Esophagus squamous epithelium (tissue), 4 donors: ENCODE measurements at regions not wholly inside any gene's neighbourhood (a gene's known extent, or its start where the extent isn't known, plus 50 kb on each side); places are given as distances from the start of the nearest gene placed in this dataset.

Experiments used
- CTCF ChIP-seq, 6 experiments: fragments of 450-650 bp in 4 of 6; fragments of 200-600 bp in 2 of 6; sonication (generic) in 2 of 6; IDR thresholded peaks; one replicate each; pipeline ENCODE4 v1.5.1; 2016 to 2019; ENCODE audit warnings: antibody characterized with exemption in 6 of 6, mild to moderate bottlenecking in 4 of 6, moderate library complexity in 4 of 6
- POLR2A ChIP-seq, 4 donors: fragments of 450-650 bp; IDR thresholded peaks; one replicate each; pipeline ENCODE4 v1.6.1; 2017; ENCODE audit warnings: antibody characterized with exemption in 4 of 4, mild to moderate bottlenecking in 4 of 4, moderate library complexity in 3 of 4

GRCh38 chr4:184957446-184958115 is 60.7 kb upstream of the HELT start:
- TF ChIP-seq CTCF (IDR thresholded peaks at IDR 0.05) (no peak), POLR2A (IDR thresholded peaks at IDR 0.05) (no peak)
